Vagina (tissue), 2 donors: ENCODE measurements at regions not wholly inside any gene's neighbourhood (a gene's known extent, or its start where the extent isn't known, plus 50 kb on each side); places are given as distances from the start of the nearest gene placed in this dataset.

Experiments used
- CTCF ChIP-seq, 3 experiments: fragments of 450-650 bp in 2 of 3; fragments of 200-600 bp in 1 of 3; sonication (generic) in 1 of 3; IDR thresholded peaks; one replicate each; pipeline ENCODE4 v1.5.1; 2017 to 2019; ENCODE audit warnings: antibody characterized with exemption in 3 of 3, mild to moderate bottlenecking in 2 of 3, moderate library complexity in 2 of 3
- POLR2AphosphoS5 ChIP-seq, 2 donors: sonication (generic); formaldehyde crosslinking; IDR thresholded peaks; one replicate each; pipeline ENCODE4 v1.9.0; 2017; ENCODE audit warnings: antibody characterized with exemption in 2 of 2, mild to moderate bottlenecking in 2 of 2, low read depth in 1 of 2; ENCODE audit not compliant: insufficient read depth in 1 of 2

- TF ChIP-seq CTCF (IDR thresholded peaks at IDR 0.05) (no peak), POLR2AphosphoS5 (IDR thresholded peaks at IDR 0.05; ENCODE audit: insufficient read depth in 1 of 2, low read depth in 1 of 2) (no peak)
Measured at GRCh38 chr2:236677368-236677767, 107.7 kb downstream of the ACKR3 start.
